ENCODE measurements at regions not wholly inside any gene's neighbourhood (a gene's known extent, or its start where the extent isn't known, plus 50 kb on each side); places are given as distances from the start of the nearest gene placed in this dataset.

DNA sequence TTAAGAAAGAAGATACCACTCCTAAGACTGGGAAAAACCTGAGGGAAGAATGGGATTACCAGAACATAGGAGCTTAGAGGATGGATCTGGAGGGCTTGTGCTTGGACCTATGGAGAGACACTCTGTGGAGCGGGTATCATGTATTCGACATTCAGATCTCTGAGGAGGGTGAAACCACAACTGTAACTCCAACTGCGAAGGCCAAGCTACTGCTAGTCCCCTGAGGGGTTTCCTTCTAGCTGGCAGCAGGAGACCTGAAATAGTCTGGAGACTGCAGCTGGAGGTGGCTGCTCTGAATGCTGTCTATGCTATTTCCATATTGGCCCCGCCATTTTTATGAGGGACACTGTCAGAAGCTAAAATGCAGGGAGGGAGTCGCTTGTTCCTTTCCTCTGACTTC, 462.3 kb downstream of the PTPRC start:
- TF ChIP-seq, protein P1, sequence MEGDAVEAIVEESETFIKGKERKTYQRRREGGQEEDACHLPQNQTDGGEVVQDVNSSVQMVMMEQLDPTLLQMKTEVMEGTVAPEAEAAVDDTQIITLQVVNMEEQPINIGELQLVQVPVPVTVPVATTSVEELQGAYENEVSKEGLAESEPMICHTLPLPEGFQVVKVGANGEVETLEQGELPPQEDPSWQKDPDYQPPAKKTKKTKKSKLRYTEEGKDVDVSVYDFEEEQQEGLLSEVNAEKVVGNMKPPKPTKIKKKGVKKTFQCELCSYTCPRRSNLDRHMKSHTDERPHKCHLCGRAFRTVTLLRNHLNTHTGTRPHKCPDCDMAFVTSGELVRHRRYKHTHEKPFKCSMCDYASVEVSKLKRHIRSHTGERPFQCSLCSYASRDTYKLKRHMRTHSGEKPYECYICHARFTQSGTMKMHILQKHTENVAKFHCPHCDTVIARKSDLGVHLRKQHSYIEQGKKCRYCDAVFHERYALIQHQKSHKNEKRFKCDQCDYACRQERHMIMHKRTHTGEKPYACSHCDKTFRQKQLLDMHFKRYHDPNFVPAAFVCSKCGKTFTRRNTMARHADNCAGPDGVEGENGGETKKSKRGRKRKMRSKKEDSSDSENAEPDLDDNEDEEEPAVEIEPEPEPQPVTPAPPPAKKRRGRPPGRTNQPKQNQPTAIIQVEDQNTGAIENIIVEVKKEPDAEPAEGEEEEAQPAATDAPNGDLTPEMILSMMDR (IDR thresholded peaks at IDR 0.05), result no peak
- TF ChIP-seq POLR2A (IDR thresholded peaks at IDR 0.05), result no peak
